ENCODE measurements at regions not wholly inside any gene's neighbourhood (a gene's known extent, or its start where the extent isn't known, plus 50 kb on each side); places are given as distances from the start of the nearest gene placed in this dataset.

GRCh38 chr3:109728861-109729494, 391.6 kb upstream of the DPPA4 start:
- no peak for TF ChIP-seq POLR2A (IDR thresholded peaks at IDR 0.05)
- TF ChIP-seq CTCF (IDR thresholded peaks at IDR 0.05) = no peak
